ENCODE measurements at regions not wholly inside any gene's neighbourhood (a gene's known extent, or its start where the extent isn't known, plus 50 kb on each side); places are given as distances from the start of the nearest gene placed in this dataset.

- no peak for TF ChIP-seq CTCF (IDR thresholded peaks at IDR 0.05)
- TF ChIP-seq POLR2A (IDR thresholded peaks at IDR 0.05), result no peak
Observed at GRCh38 chr9:135330307-135330631, 149.3 kb upstream of the PPP1R26 start.
